OCI-LY1 (cell line): ENCODE measurements at regions not wholly inside any gene's neighbourhood (a gene's known extent, or its start where the extent isn't known, plus 50 kb on each side); places are given as distances from the start of the nearest gene placed in this dataset.

Experiments
- H2AFZ ChIP-seq: fragments of 200-600 bp; sonication (generic), shearing (Covaris generic); 2 replicates; pipeline ENCODE4 v1.6.0; 2014; ENCODE audit warnings: antibody characterized with exemption, mild to moderate bottlenecking, low read length
- H3F3A ChIP-seq: fragments of 200-600 bp; sonication (generic), shearing (Covaris generic); 2 replicates; pipeline ENCODE4 v1.6.0; 2014; ENCODE audit warnings: mild to moderate bottlenecking, antibody characterized with exemption, low read length, moderate library complexity; ENCODE audit not compliant: insufficient read depth
- H3K27ac ChIP-seq: fragments of 200-600 bp; sonication (generic); 2 replicates; pipeline ENCODE4 v1.5.1; 2014; ENCODE audit warnings: low read length, mixed run types, mild to moderate bottlenecking, low read depth; ENCODE audit not compliant: poor library complexity, severe bottlenecking
- H3K27me3 ChIP-seq: fragments of 200-600 bp; sonication (generic); 2 replicates; pipeline ENCODE4 v1.6.0; 2014; ENCODE audit warnings: antibody characterized with exemption, mild to moderate bottlenecking, low read length, moderate library complexity; ENCODE audit not compliant: insufficient read depth
- H3K36me3 ChIP-seq: fragments of 200-600 bp; sonication (generic); 2 replicates; pipeline ENCODE4 v1.6.1; 2014; ENCODE audit warnings: mild to moderate bottlenecking, antibody characterized with exemption, low read length, moderate library complexity, mixed read lengths; ENCODE audit not compliant: insufficient read depth
- H3K4me1 ChIP-seq: fragments of 200-600 bp; sonication (generic); 2 replicates; pipeline ENCODE4 v1.5.1; 2014; ENCODE audit warnings: mild to moderate bottlenecking, low read length, moderate library complexity; ENCODE audit not compliant: insufficient read depth, severe bottlenecking
- H3K4me2 ChIP-seq: fragments of 200-600 bp; sonication (generic), shearing (Covaris generic); 2 replicates; pipeline ENCODE4 v1.6.1; 2014; ENCODE audit warnings: low read length
- H3K4me3 ChIP-seq: fragments of 200-600 bp; sonication (generic); 2 replicates; pipeline ENCODE4 v1.5.1; 2014; ENCODE audit warnings: low read length, low read depth, mild to moderate bottlenecking, mixed read lengths; ENCODE audit not compliant: poor library complexity, severe bottlenecking
- H3K79me2 ChIP-seq: fragments of 200-600 bp; shearing (Covaris generic); 2 replicates; pipeline ENCODE4 v1.6.1; 2016; ENCODE audit warnings: mixed run types, low read length, mixed read lengths; ENCODE audit not compliant: insufficient read depth
- H3K9ac ChIP-seq: fragments of 200-600 bp; sonication (generic), shearing (Covaris generic); 2 replicates; pipeline ENCODE4 v1.6.1; 2014; ENCODE audit warnings: mild to moderate bottlenecking, low read length, mixed read lengths
- H3K9me2 ChIP-seq: fragments of 200-600 bp; sonication (generic), shearing (Covaris generic); 2 replicates; pipeline ENCODE4 v1.6.1; 2014; ENCODE audit warnings: low read depth, mild to moderate bottlenecking, low read length, mixed read lengths
- H3K9me3 ChIP-seq: fragments of 200-600 bp; shearing (Covaris generic); 2 replicates; pipeline ENCODE4 v1.6.1; 2014; ENCODE audit warnings: low read length, mixed read lengths
- H4K20me1 ChIP-seq: fragments of 200-600 bp; sonication (generic), shearing (Covaris generic); 2 replicates; pipeline ENCODE4 v1.6.0; 2016; ENCODE audit warnings: mild to moderate bottlenecking, low read length; ENCODE audit not compliant: insufficient read depth
- EZH2 ChIP-seq: fragments of 200-600 bp; sonication (generic), shearing (Covaris generic); IDR thresholded peaks from 2 replicates; pipeline ENCODE4 v1.8.0; 2017; ENCODE audit warnings: borderline replicate concordance, mixed run types, mild to moderate bottlenecking, antibody characterized with exemption, low read length, moderate library complexity, mixed read lengths
- TF ChIP-seq, protein P1 (sequence below): fragments of 200-600 bp; sonication (generic), shearing (Covaris generic); IDR thresholded peaks from 2 replicates; pipeline ENCODE4 v1.5.1; 2017; ENCODE audit warnings: mild to moderate bottlenecking, antibody characterized with exemption, low read length, moderate library complexity, mixed read lengths

- Histone ChIP-seq H3F3A (no peaks in the 10 kb centered on the region), H3K9me2 (no peaks in the 10 kb centered on the region), H3K9me3 (no peaks in the 10 kb centered on the region), H2AFZ (no peak overlapping the region), H3K4me3 (no peak overlapping the region), H3K27me3 (peaks cover 10% of the 10 kb centered on the region), H3K9ac (no peak overlapping the region), H3K4me1 (no peaks in the 10 kb centered on the region), H3K27ac (no peak overlapping the region), H3K4me2 (no peak overlapping the region), H3K36me3 (no peaks in the 10 kb centered on the region), H4K20me1 (no peaks in the 10 kb centered on the region), H3K79me2 (no peaks in the 10 kb centered on the region)
- TF ChIP-seq, protein P1, sequence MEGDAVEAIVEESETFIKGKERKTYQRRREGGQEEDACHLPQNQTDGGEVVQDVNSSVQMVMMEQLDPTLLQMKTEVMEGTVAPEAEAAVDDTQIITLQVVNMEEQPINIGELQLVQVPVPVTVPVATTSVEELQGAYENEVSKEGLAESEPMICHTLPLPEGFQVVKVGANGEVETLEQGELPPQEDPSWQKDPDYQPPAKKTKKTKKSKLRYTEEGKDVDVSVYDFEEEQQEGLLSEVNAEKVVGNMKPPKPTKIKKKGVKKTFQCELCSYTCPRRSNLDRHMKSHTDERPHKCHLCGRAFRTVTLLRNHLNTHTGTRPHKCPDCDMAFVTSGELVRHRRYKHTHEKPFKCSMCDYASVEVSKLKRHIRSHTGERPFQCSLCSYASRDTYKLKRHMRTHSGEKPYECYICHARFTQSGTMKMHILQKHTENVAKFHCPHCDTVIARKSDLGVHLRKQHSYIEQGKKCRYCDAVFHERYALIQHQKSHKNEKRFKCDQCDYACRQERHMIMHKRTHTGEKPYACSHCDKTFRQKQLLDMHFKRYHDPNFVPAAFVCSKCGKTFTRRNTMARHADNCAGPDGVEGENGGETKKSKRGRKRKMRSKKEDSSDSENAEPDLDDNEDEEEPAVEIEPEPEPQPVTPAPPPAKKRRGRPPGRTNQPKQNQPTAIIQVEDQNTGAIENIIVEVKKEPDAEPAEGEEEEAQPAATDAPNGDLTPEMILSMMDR = no peak
- TF ChIP-seq EZH2 = no peak
These were observed 164.4 kb upstream of the CIBAR2 start for GRCh38 chr16:85276721-85277120.

- Histone ChIP-seq H3K27ac (no peak overlapping the region), H3K4me2 (no peak overlapping the region), H2AFZ (no peak overlapping the region), H4K20me1 (no peaks in the 10 kb centered on the region), H3K9ac (no peak overlapping the region), H3K4me1 (no peaks in the 10 kb centered on the region), H3K4me3 (no peak overlapping the region), H3K79me2 (no peaks in the 10 kb centered on the region), H3K9me3 (no peaks in the 10 kb centered on the region), H3K27me3 (peaks cover 10% of the 10 kb centered on the region), H3F3A (no peaks in the 10 kb centered on the region), H3K36me3 (no peaks in the 10 kb centered on the region), H3K9me2 (no peaks in the 10 kb centered on the region)
- TF ChIP-seq, protein P1 = no peak
- TF ChIP-seq EZH2 = no peak
These were observed 166.6 kb upstream of the CIBAR2 start for GRCh38 chr16:85278839-85279238.

DNA sequence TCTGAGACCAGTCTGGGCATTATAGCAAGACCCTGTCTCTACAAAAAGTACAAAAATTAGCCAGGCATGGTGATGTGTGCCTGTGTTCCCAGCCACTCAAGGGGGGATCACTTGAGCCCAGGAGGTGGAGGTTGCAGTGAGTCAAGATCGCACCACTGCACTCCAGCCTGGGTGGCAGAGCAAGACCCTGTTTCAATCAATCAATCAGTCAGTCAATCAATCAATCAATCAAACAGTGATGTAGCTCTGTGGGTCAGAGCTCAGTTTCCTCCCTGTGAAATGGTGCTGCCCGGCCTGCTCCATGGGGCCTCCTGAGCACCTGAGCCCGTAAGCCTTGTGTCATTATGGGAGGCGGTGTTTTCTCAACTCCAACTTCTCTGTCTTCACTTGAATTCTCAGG, 167.1 kb upstream of the CIBAR2 start:
- H4K20me1 ChIP-seq = no peaks in the 10 kb centered on the region
- H3K9me3 ChIP-seq = no peaks in the 10 kb centered on the region
- no peaks in the 10 kb centered on the region for H3K4me1 ChIP-seq
- no peaks in the 10 kb centered on the region for H3K79me2 ChIP-seq
- H3F3A ChIP-seq = no peaks in the 10 kb centered on the region
- H3K27me3 ChIP-seq = peaks cover 10% of the 10 kb centered on the region
- TF ChIP-seq, protein P1 = no peak
- no peak for TF ChIP-seq EZH2
- H2AFZ ChIP-seq = no peak overlapping the region
- H3K4me2 ChIP-seq = no peak overlapping the region
- H3K4me3 ChIP-seq = no peak overlapping the region
- H3K36me3 ChIP-seq = no peaks in the 10 kb centered on the region
- no peaks in the 10 kb centered on the region for H3K9me2 ChIP-seq
- no peak overlapping the region for H3K27ac ChIP-seq
- no peak overlapping the region for H3K9ac ChIP-seq
